Left lobe of liver (tissue), 2 donors: ENCODE measurements at regions not wholly inside any gene's neighbourhood (a gene's known extent, or its start where the extent isn't known, plus 50 kb on each side); places are given as distances from the start of the nearest gene placed in this dataset.

Experiments used
- ATAC-seq: fragments of 200-7000 bp; cut with Tn5 transposase; one replicate; pipeline ENCODE4 v1.9.1; 2020; ENCODE audit warnings: mild to moderate bottlenecking, moderate library complexity
- DNase-seq: peaks from one replicate; pipeline ENCODE4 v3.0.0-alpha.2; 2020; ENCODE audit warnings: low spot score
- donor health status: DM: no; HTN: no; CAD: no; lungs with moderate emphysema.
- donor health status: DM: no; HTN: yes; CAD: no.

DNA sequence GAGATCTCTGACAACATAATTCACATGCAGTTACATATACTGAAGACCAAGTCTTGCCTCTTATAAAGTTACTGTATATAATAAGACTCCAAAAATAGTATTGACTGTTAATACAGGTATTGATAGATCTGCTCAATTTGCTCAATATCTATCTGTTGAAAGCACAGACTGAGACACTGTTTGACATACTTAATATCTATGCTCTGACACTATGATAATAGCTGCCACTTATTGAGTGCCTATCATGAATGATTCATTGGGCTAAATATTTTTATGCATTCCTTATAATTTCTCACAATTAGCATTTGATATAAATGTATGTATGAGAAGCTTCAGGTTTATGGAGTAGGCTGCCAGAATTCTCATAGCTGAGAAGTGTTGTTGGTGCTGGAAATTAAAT, 1600.9 kb upstream of the IGFBP7 start:
- no peak for ATAC-seq
- DNase-seq = no peak

DNA sequence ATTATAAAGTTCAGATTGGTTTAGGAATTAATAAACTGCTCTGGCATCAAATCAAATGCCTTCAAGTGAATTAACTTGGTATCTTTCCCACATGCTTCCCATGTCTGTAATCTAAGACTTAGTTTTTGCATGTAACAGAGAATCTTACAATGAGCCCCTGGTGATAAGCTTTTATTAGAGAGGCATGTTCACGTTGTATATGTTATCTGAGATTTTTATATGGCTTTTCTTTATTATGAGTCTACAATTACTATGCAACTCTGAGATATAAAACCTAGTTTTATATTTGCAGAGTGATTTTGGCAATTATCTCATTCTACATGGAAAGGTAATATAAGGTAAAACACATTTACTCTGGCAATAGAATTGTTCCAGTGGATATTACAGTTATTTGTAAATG, 1578.4 kb upstream of the IGFBP7 start:
- DNase-seq = no peak
- no peak for ATAC-seq

DNA sequence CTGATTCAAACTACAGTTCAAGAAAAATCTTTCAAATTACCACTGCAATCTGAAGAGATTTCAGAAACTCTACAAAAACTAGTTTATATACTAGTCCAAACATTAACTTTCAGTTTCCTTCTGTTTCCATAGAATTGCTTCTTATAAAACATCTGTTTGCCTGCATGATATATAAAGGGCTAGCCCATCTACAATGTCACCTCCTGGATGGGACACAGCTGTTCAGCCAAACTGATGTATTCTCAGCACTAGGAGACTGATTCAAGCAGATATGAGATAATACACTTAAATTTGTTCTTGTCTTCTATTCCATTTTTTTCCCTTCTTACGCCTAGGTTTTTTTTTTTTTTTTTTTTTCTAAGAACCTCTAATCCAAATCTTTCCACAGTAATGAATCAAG, 1569.7 kb upstream of the IGFBP7 start:
- ATAC-seq (no peak), DNase-seq (no peak)

DNA sequence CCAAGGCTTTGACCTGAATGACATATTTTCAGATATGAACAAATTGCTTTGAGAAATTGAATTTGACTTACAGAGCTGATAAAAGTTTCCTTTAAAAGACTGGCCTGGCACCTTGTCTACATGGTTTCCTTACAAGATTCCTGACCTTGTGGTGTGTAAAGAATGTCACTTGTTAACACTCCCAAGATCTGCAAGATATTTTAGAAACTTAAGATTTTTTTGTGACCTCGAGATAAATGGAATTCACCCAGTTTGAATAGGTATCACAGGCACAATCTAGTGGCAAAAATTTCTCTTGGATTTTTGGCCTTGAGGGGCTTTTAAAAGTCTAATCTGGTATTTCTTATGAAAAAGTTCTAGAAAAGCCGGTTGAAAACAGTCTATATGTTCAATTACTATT, 1568.9 kb upstream of the IGFBP7 start:
- DNase-seq (no peak), ATAC-seq (no peak)

DNA sequence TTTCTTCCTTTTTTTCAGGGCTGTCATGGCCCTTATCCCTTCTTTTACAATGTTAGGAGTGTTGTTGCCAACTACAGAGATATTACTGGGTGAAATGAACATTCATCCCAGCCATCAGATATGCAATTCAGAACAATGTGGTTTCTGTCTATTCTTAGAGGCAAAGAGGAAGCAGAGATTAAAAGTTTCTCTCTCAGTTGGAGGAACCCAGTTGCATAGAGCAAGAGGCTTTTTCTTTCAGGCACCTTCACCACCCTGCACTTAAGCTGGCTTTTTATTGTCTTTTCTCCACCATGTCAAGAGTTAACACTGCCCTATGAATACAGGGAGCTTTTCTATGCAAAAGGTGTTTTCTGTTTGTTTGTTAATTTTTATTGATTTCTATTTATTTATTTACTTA, 1559.6 kb upstream of the IGFBP7 start:
- DNase-seq = no peak
- no peak for ATAC-seq

DNA sequence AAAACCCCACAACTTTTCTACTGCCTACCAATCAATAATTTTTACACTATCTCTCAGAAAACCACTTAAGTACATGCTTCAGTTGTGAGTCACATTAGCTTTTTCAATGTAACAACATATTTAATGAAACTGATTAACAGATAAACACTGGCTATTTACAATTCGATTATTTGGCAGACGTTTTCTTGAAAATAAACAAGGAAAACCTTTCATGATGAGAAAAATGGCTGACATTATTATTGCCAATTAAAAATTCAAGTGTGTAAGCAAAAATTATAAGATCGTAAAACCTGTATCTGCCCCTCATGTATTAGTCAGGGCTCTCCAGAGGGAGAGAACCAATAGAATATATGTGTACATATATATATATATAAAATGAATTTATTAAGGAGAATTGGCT, 1555.5 kb upstream of the IGFBP7 start:
- DNase-seq (no peak), ATAC-seq (no peak)

DNA sequence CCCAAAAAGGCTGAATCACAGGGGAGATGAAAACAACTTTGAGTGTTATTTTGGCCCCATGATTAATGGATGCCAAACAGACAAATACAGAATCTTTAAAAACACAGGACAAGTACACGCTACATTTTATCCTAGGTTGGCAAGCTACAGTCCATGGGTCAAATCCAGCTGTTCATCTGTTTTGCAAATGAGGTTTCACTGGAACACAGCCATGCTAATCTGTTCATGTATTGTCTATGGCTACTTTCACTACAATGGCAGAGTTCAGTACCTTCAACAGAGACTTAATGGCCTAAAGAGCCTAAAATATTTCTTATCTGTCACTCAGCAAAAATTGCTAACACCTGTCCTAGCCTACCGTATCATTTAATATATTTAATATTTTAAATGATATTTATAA, 1548.5 kb upstream of the IGFBP7 start:
- no peak for DNase-seq
- no peak for ATAC-seq

DNA sequence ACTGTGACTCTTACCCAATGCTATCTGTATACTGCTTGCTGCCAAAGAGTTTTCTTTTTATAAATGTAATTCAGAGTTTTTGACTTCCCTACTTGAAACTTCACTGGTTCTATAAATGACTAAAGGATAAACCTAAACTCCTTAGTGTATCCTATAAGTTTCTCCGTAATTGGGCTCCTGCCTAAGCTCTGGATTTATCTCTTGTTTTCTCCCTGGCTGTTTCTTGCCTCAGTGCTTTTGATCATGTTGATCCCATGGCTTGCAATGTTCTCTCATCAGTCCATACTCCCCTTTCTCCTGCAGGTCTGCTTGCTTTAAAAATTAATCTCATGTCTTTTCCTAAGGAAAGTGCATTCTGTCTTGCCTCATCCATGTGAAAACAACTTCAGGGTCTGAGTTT, 1543.1 kb upstream of the IGFBP7 start:
- ATAC-seq (no peak), DNase-seq (no peak)

DNA sequence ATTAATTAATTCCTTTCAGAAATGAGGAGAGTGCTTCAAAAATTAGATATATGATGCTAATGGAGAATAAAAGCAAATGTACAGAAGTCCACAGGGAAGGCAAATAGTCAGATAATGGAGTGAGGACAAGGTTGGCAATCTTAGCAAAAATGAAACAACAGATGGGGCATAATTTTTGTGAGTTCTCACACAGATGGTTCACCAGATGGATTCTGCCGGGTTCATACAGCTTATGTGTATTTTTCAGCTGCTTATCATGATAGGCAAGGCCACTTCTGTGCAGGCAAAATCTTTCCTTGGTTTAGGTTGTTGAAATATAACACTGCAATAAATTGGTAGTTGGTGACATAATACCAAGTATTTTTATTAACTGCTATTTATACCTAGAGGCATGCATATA, 1539.0 kb upstream of the IGFBP7 start:
- ATAC-seq (no peak), DNase-seq (no peak)

DNA sequence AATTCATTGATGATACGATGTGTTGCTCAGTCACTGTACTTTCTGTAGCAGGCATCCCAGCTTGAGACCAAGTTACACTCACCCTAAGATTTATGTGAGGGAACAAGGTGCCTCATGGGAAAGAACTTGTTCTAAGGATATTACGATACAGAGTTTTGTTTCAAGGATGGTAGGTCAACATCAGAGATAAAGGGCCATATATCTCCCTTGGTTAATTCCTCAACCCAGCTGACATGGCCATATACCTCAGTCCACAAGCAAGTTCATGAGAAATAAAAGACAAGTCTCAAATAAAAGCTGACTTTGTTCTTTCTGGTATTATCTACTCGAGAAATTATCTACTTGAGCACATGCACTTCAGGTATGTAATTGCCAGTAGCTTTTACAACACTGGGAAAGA, 1535.9 kb upstream of the IGFBP7 start:
- no peak for DNase-seq
- ATAC-seq = no peak

DNA sequence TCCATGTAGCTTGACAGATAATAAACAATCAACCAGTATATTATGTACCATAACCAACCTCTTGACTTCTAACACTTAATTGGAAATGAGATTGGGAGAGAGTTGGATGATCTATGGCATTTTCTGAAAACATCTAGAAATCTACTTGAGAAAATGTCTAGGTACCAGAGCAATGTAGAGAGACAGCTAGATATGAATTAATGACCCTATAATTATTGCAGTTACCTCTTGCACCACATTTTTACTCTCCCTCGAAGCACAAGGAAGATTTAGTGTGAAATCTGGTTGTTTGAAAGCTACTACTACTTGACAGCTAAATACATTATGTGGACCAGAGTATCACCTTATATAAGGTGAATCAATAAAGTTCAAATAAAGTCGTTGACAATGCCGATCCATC, 1534.4 kb upstream of the IGFBP7 start:
- DNase-seq (no peak), ATAC-seq (no peak)

DNA sequence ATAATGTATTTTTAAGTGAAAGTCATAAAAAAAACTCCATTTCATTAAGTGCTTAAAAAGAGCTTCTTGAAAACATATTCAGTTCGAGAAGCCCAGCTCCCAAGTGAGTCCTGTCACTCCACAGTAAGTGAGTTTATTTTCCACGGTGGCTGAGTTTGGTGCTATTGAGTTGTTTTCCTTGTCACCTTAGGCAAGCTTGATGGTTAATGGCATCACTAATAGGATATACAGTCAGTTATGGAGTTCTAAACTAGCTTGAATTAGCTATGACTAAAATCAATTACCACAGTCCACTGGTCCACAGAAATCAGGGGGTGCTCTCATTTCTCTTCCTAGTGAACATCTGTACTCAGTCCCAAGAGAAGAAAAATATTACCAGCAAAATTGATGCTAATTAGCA, 1526.2 kb upstream of the IGFBP7 start:
- no peak for ATAC-seq

DNA sequence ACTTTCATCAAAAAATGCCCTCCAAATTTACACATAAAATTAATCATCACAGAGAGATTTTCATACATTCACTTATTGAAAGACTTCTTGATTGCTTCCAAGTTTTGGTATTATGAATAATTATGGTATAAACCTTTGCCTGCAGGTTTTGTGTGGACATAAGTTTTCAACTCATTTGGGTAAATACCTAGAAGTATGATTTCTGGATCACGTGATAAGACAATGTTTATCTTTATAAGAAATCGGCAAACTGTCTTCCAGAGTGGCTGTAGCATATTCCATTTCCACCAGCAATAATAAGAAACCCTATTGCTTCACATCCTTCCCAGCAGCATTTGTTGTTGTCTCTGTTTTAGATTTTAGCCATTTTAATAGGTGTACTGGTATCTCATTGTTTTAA, 1507.0 kb upstream of the IGFBP7 start:
- ATAC-seq (no peak), DNase-seq (no peak)

More for the DNA sequence above, 1526.2 kb upstream of the IGFBP7 start:
- no peak for DNase-seq

DNA sequence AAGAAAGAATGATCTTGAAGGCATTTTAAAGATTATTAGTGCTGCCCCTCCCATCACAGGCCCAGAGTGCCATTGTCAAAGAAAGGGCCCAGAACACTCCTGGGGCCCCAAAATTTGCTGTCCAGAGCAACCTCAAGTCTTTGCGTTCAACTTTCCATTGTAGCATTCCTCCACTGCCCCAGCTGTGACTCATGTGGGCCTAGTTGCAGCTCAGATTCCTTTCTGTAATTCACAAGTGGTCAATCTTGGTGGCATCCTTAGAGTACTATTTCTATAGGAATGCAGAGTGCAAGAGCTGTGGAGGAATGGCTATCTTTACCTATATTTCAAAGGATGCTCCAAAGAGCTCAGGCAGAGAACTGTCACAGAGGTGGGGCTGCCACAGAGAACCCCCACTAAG, 1500.8 kb upstream of the IGFBP7 start:
- ATAC-seq (no peak), DNase-seq (no peak)

DNA sequence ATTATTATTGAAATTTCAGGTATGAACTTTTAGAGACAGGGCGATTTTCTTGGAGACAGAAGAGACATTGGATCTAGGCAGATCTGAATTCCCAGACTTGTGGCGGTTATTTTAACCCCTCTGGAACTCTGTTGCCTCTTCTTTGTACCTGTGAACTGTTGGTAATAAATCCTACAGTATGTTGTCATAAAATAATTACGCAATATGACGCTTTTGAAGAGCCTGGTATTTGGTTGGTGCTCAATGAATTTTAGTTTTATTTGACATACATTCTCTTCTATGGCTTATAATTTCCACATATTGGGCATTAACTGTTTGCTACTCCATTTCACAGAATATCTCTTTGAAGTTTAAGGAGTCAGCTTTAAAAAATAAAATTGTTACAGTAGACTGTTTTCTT, 1496.1 kb upstream of the IGFBP7 start:
- ATAC-seq (no peak), DNase-seq (no peak)

DNA sequence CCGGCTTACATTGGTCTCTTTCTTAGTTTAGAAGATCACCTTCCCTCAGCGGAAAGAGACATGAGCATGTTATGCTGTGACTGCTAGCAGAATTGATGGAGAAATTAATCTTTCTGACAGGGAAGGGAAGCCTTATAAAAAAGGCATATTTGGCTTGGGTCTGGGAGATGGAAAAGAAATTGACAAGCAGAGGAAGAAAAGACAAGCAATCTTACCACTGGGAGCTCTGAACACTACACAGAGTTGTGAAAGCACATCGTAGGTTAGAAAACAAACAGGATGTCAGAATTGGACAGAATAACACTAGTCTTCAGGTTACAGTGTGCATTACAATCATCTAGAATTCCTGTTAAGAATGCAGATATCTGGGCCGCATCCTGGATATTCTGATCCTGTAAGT, 1493.8 kb upstream of the IGFBP7 start:
- ATAC-seq (no peak), DNase-seq (no peak)

DNA sequence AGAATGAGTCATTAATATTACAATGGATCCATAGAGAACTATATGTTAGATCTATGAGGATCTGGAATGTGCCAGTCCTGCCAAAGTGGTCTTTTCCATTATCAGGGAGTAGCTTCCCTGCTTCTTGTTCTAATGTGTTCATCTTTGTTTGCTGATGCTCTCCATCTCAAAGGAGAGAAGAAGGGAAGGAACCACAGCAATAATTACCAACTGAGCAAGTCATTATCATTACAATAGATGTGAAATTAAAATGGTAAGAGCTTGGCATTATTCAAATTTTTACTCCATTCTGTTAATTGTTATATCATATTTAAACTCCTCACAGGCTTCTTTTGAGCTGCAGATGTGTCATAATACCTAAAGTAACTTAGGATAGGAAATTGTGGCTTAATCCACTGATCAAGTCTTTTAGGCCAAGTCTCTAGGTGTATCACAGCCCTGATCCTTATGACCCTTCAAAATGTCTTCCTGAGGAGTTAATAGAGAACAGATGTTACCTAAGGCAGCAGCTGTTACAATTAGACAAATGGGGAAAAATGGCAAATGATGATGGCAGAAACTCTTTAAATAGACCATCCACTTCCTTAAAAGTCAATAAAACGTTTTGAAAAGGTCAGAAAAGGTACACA, 1492.7 kb upstream of the IGFBP7 start:
- no peak for ATAC-seq
- DNase-seq = no peak

DNA sequence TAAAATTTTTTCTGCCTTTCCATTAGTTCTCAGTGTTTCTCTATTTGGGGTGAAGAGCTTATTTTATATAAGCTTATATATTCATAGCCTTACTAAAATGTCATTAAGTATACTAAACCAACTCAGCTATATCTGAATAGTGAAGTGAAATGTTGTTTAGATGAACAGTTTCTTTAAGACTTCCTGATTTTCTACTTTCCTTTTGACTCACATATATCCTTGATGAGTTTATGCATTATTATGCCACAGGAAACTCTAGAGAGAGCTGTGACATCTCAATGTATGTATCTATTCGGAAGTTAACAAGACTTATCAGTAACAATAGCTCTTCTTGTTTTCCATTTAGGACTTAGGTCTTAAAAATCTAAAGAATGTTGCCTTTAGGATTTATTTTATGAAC, 1491.8 kb upstream of the IGFBP7 start:
- ATAC-seq (no peak), DNase-seq (no peak)

DNA sequence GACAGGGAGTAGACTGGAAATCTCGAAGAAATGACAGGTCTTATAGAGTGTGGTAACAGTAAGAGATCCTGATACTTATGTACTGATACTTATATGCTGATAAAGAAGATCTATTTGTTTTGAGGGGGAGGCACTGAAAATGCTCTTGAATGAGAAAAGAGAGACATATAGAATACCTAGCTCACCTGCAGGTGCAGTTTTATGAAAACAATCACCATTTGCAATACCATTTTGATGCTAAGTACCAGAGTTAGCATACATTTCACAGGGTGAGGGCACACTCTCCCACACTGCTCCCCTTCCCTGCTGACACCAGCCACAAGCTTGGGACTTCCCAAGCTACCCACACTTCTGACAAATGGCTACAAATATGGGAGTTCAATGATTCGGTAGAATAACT, 1490.1 kb upstream of the IGFBP7 start:
- no peak for DNase-seq
- ATAC-seq = no peak

DNA sequence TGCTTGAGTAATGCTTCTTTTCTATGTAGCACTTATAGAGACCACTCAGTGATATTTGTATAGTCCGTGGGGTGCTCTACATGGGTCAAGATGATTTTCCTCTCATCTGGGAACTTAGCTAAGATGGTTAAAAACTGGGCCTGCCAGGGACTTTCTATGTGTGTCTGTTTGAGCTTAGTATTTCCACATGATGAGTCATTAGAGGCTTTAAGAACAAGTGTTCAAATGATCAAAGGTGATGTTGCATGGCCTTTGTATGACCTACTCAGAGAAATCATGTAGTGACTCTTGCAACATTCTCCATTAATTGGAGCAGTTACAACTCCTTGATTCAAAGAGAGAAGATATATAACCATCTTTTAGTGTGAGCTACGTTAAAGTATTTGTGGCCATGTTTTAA, 1480.5 kb upstream of the IGFBP7 start:
- ATAC-seq = no peak
- DNase-seq = no peak

DNA sequence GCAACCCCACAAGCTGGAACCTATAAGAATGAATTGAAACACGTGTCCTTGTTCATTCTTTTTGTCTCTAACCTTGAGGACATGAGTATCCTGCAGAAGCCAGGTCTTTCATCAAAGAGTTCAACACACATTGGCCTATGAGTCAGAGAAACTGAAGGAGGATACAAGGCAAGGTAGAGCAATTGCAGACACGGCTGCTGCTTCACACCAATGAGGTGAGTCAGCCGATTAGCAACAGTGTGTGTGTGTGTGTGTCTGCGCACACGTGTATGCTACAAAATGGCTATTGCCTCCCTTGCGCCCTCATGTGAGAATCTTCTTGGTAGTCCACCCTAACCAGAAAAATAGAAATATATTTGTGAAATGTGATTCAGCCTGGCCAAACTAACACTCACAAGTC, 1477.7 kb upstream of the IGFBP7 start:
- ATAC-seq (no peak), DNase-seq (no peak)

DNA sequence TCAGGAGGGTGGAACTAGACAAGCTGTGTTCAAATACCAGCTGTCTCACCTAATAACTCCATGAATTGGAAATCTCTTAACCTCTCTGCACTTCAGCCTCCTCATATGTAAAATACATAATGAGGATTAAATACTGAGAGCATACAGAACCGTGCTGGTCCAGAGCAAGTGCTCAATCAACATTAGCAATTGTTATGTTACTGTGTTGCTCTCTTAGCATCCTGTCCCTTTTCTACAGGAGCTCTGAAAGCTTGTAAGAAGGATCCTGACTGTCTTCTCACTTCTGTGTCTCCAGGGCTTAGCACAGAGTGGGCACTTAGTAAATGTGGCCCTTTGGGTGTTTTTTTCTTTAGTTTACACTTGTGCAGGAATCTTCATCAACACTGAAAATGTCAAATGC, 1456.1 kb upstream of the IGFBP7 start:
- ATAC-seq = no peak
- no peak for DNase-seq

DNA sequence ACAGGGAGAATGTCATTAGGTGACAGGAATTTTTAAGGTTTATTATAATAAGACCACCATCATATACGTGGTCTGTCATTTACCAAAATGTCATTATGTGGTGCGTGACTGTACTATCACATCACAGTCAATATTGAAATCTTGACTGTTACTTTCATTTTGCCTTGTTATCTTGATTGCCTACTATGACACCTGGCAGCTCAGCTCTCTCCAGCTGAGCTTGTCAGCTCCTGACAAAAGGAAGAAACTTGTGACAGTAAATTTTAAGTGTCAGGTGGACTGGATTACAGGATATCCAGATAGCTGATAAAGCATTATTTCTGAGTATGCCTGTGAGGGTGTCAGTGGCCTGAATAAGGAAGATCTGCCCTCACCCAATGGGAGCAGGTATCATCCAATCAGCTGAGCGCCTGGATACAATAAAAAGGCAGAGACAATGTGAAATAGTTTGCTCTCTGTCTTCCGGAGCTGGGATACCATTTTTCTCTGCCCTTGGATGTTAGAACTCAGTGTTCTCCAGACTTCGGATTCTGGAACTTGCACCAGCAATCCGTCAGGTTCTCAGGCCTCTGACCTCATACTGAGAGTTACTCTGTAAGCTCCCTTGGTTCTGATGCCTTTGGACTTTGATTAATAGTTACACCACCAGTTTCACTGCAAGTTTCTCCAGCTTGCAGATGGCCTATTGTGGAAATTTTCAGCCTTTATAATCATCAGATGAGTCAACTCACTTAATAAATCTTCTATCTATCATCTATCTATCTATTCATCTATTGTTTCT, 1454.7 kb upstream of the IGFBP7 start:
- no peak for DNase-seq

More for the DNA sequence above, 1454.7 kb upstream of the IGFBP7 start:
- no peak for ATAC-seq
